NCI-H446 (cell line): ENCODE measurements at regions not wholly inside any gene's neighbourhood (a gene's known extent, or its start where the extent isn't known, plus 50 kb on each side); places are given as distances from the start of the nearest gene placed in this dataset.
"Not testable (repeated sequence)": the region's sequence is repeated elsewhere in the genome, so short reads cannot be mapped to it uniquely, and the experiment has no call there.

Experiments used
- DNase-seq, 2 experiments: peaks; one replicate each; lab custom pipeline; 2025; lab: John Stamatoyannopoulos, UW

GRCh38 chr12:13350381-13350780 lies 153.9 kb downstream of the EMP1 start:
- no peak for DNase-seq

GRCh38 chr12:13348464-13348863 lies 151.9 kb downstream of the EMP1 start:
- no peak for DNase-seq

- DNase-seq = no peak
Measured at GRCh38 chr12:13347241-13348043, 150.9 kb downstream of the EMP1 start.

GRCh38 chr12:13345722-13346121 lies 149.2 kb downstream of the EMP1 start:
- DNase-seq = no peak

DNA sequence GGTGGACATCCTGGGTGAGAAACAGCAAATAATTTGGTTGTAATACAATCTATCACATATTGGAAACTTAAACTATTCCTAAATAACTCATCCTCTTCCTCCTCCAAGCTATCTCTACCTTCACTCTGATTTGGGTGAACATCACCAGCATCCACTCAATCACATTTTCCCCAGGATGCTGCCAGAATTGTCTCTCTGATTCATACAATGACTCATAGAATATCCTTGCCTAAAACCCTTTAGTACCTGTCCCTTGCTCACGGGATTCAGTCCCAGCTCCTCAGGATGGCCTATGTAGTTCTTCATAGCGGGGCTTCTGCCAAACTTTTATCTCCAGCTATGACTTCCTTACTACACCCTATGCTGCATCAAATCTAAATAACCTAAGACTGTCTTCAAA lies 146.8 kb downstream of the EMP1 start:
- no peak for DNase-seq

- no peak for DNase-seq
Measured at GRCh38 chr12:13342971-13343370, 146.4 kb downstream of the EMP1 start.

- DNase-seq = no peak
Measured at GRCh38 chr12:13340149-13340548, 143.6 kb downstream of the EMP1 start.

DNA sequence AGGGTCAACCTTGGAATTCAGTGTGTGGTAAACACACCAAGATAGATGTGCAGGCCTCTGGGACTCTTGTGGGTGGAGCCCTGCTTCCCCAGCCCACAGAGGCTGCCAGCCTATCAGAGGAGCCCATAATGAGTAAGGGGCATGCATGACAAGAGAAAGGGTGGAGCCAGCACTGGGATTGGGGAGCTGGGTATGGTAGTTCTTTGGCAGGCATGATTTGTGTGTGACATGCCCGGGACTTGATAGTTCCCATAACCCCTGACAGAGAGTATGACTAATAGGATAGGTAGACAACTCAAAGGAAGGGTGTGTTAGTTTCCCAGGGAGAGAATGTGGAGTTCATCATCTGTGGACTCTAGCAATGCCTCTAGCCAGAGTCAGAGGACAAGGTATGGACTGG lies 143.0 kb downstream of the EMP1 start:
- no peak for DNase-seq

GRCh38 chr12:13339091-13339490 lies 142.6 kb downstream of the EMP1 start:
- DNase-seq = no peak

DNA sequence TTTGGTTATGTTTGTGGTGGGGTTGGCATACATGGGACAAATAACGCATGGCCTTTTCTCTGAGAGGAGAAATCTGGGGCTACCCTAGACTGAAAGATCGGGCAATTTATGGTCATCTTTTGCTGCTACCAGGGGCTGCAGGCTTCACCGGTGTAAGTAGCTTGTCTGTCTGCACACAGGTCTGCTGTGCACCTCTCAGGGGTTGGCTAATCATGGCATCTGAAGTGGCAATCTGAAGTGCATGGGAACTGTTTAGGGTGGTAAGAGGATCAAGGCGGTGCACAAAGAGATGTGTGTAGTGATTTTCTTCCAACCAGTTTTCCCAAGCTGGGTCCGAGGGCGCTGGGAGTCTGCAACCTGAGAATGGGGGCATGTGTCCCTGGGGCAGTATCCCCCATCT lies 141.3 kb downstream of the EMP1 start:
- DNase-seq = no peak

DNA sequence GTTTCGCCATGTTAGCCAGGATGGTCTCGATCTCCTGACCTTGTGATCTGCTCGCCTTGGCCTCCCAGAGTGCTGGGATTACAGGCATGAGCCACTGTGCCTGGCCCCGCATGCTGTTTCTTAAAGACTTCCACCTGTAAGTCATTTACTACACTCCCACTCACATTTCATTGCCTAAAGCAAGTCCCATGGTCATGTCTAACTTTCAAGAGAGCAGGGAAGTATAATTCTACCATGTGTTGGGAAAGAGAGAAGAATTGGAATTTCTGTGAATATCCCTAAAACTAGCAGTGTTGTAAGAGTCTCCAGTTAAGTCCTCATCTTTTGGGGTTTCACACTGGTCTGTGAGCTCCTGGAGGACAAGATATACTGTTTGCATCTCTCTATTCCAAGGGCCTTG lies 139.7 kb downstream of the EMP1 start:
- DNase-seq = no peak

DNA sequence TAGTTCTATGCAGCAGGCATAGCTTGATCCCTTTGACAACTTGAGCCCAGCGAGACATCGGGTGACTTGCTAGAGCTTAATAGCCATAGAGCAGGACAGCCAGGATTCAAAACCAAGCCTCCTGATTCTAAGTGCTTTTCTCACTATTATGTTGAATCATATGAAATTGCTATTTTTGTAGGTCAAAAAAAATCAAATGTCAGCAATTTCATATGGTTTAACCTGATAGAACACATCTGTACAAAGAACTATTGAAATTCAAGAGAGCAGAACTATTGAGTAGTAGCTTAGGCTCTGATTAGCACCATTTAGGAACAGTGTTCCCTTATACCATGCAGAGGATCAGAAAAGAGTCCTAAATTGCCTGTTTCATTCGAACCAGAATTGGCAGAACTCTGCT lies 132.0 kb downstream of the EMP1 start:
- DNase-seq = no peak

- no peak for DNase-seq
Measured at GRCh38 chr12:13326076-13326475, 129.6 kb downstream of the EMP1 start.

DNA sequence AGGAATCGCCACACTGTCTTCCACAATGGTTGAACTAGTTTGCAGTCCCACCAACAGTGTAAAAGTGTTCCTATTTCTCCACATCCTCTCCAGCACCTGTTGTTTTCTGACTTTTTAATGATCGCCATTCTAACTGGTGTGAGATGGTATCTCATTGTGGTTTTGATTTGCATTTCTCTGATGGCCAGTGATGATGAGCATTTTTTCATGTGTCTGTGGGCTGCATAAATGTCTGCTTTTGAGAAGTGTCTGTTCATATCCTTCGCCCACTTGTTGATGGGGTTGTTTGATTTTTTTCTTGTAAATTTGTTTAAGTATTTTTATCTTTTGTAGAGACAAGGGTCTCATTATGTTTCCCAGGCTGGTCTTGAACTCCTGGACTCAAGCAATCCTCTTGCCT lies 128.5 kb downstream of the EMP1 start:
- DNase-seq = not testable (repeated sequence)

DNA sequence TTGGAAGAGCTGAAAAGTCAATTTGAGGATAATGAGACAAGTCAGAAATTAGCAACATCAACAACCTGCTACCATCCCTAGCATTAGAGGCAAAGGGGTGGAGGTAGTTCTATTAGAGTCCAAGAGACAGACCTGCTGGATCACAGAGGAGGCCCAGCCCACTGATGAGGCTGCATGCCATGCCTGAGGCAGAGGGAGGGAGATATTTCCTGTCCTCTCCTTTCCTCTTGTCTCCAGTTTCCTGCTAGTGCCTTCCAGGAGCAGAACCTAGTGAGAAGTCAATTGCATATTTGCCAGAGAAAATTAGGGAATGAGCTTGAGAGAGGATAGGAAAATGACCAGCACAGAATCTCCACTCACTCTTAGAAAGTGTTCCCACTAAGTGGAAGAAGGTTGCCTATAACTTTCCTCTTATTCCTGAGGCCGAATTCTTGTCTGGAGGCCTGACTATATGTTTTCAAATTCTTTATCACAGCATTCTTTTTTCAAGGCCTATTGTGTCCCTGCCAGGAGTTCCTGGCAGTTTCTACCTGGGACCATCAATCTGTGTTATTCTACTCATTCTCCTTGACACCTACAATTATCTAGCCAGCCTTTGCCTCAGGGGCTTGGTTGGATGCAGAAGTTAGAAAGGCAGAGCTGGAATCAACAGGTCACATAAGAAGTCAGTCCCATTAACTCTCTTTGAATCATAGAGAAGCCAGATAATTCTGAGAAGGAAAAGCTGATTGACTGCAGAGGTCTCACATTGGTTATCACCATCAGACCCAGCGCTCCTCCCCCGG lies 121.9 kb downstream of the EMP1 start:
- DNase-seq = no peak

GRCh38 chr12:13316587-13317246 lies 120.2 kb downstream of the EMP1 start:
- DNase-seq = no peak

DNA sequence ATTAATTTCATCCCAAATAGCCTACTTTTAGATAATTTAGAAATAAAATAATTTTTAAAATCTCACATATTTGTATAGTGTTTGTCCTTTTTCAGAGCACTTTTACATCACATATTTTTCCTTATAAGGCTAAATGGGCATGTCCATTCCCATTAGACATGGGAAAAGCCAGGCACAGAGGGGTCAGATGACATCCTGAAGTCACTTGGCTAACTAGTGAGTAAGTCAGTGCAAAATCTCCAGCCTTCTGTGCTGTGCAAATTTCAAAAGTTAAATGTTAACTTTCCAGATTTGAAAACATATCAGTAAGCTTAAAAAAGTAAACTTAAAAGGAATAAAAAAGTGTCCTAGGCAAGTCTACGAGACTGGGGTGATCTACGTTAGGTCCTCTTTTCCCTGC lies 117.4 kb downstream of the EMP1 start:
- DNase-seq = no peak

- DNase-seq = no peak
Measured at GRCh38 chr12:13311551-13311950, 115.0 kb downstream of the EMP1 start.

- no peak for DNase-seq
Measured at GRCh38 chr12:13307143-13307816, 110.8 kb downstream of the EMP1 start.

DNA sequence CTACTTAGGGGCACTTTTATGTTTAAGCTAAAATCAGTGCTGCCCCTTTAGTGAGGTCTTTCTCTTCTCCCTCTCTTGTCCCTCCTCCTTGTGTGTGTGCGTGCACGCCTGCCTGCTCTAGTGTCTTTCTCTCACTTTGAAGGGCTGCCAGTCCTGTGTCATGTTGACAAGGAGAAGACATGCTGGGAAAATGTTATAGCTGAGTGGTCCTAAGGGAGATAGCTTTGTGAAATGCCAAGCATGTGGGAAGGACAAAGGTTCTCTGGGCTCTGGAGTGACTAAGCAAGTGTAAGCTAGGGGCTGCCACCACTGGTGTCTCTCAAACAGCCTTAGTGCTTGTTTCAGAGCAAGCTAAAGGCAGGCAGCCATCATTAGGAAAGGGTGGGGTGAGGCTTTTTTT lies 108.4 kb downstream of the EMP1 start:
- DNase-seq = no peak

GRCh38 chr12:13299457-13299856 lies 102.9 kb downstream of the EMP1 start:
- DNase-seq = no peak

DNA sequence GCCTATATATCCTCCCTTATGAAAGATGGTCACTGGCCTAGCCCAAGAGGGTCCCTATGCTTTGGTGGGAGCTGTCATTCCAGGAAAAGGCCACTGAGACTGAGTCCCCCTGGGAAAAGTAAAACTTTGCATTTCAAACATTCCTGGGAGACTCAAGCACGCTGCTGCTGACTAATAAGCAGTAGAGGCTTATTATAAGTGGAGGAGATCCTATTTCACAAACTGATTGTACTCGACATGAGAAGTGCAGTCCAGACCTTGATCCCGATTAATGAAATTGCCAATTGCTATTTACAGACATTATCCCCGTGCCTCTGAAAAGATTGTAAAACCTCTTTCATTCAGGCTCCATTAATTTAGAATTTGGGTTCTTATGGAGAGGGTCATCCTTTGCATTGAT lies 96.6 kb downstream of the EMP1 start:
- DNase-seq = no peak
